OCI-LY7 (cell line): ENCODE measurements at regions not wholly inside any gene's neighbourhood (a gene's known extent, or its start where the extent isn't known, plus 50 kb on each side); places are given as distances from the start of the nearest gene placed in this dataset.

Source experiments
- BruUV-seq: library from RNA; stranded (reverse); fragments of 400-500 nt; replicated peaks from 2 replicates; lab custom pipeline; 2021; lab: Mats Ljungman, UMichigan
- CTCF ChIA-PET: fragments of 300-600 bp; sonication (Branson Sonifier 250); formaldehyde crosslinking; loops from one replicate; lab custom pipeline; 2022; ENCODE audit warnings: antibody characterized with exemption; ENCODE audit not compliant: unreplicated experiment; lab: Charles Lee
- POLR2A ChIA-PET: fragments of 300-600 bp; sonication (Branson Sonifier 250); formaldehyde crosslinking; loops from one replicate; lab custom pipeline; 2022; ENCODE audit warnings: antibody characterized with exemption; lab: Charles Lee
- DNase-seq: peaks from one replicate; pipeline ENCODE4 v3.0.0-alpha.2; 2015; ENCODE audit warnings: low spot score
- H2AFZ ChIP-seq: fragments of 200-600 bp; sonication (generic), shearing (Covaris generic); 2 replicates; pipeline ENCODE4 v1.6.1; 2014; ENCODE audit warnings: mild to moderate bottlenecking, antibody characterized with exemption, low read length, moderate library complexity
- H3K27ac ChIP-seq: fragments of 200-600 bp; sonication (generic); 2 replicates; pipeline ENCODE4 v1.5.1; 2014; ENCODE audit warnings: mixed run types, low read depth, mild to moderate bottlenecking, moderate library complexity, low read length, inconsistent platforms; ENCODE audit not compliant: poor library complexity, severe bottlenecking
- H3K36me3 ChIP-seq: fragments of 200-600 bp; sonication (generic); 2 replicates; pipeline ENCODE4 v1.6.1; 2014; ENCODE audit warnings: mild to moderate bottlenecking, antibody characterized with exemption, low read length, moderate library complexity, mixed read lengths; ENCODE audit not compliant: insufficient read depth
- H3K4me1 ChIP-seq: fragments of 200-600 bp; sonication (generic); 2 replicates; pipeline ENCODE4 v1.5.1; 2014; ENCODE audit warnings: mild to moderate bottlenecking, low read length; ENCODE audit not compliant: insufficient read depth, poor library complexity, severe bottlenecking
- H3K4me2 ChIP-seq: fragments of 200-600 bp; sonication (generic); 2 replicates; pipeline ENCODE4 v1.6.1; 2014; ENCODE audit warnings: mild to moderate bottlenecking, low read length
- H3K4me3 ChIP-seq: fragments of 200-600 bp; sonication (generic); 2 replicates; pipeline ENCODE4 v1.5.1; 2014; ENCODE audit warnings: mild to moderate bottlenecking, low read depth, low read length; ENCODE audit not compliant: poor library complexity, severe bottlenecking
- H3K79me2 ChIP-seq: fragments of 200-600 bp; sonication (generic); 2 replicates; pipeline ENCODE4 v1.6.1; 2016; ENCODE audit warnings: low read depth, mild to moderate bottlenecking, low read length, moderate library complexity, mixed read lengths; ENCODE audit not compliant: insufficient read depth
- H3K9me2 ChIP-seq: fragments of 200-600 bp; sonication (generic); 2 replicates; pipeline ENCODE4 v1.6.1; 2016; ENCODE audit warnings: mild to moderate bottlenecking, low read length, mixed read lengths; ENCODE audit not compliant: insufficient read depth
- H3K9me3 ChIP-seq: fragments of 200-600 bp; sonication (generic); 2 replicates; pipeline ENCODE4 v1.6.1; 2014; ENCODE audit warnings: mild to moderate bottlenecking, mixed run types, low read length, mixed read lengths
- H4K20me1 ChIP-seq: fragments of 200-600 bp; sonication (generic); 2 replicates; pipeline ENCODE4 v1.6.1; 2014; ENCODE audit warnings: mild to moderate bottlenecking, antibody characterized with exemption, low read length, moderate library complexity, mixed read lengths; ENCODE audit not compliant: insufficient read depth
- EZH2phosphoT487 ChIP-seq: fragments of 200-600 bp; sonication (generic); IDR thresholded peaks from 2 replicates; pipeline ENCODE4 v1.6.1; 2018; ENCODE audit warnings: low read depth, borderline replicate concordance, mild to moderate bottlenecking, mixed run types, antibody characterized with exemption, low read length, moderate library complexity, mixed read lengths
- intact Hi-C: fragments of 100-400 bp; cut with micrococcal nuclease; formaldehyde crosslinking; loops from one replicate; pipeline ENCODE4 v1.10.0; 2022; ENCODE audit not compliant: unreplicated experiment
- TF ChIP-seq, protein P1 (sequence below): fragments of 200-600 bp; sonication (generic); conservative IDR thresholded peaks from 2 replicates; pipeline ENCODE4 v1.5.1; 2014; ENCODE audit warnings: mild to moderate bottlenecking, antibody characterized with exemption, low read length, moderate library complexity, mixed read lengths

DNA sequence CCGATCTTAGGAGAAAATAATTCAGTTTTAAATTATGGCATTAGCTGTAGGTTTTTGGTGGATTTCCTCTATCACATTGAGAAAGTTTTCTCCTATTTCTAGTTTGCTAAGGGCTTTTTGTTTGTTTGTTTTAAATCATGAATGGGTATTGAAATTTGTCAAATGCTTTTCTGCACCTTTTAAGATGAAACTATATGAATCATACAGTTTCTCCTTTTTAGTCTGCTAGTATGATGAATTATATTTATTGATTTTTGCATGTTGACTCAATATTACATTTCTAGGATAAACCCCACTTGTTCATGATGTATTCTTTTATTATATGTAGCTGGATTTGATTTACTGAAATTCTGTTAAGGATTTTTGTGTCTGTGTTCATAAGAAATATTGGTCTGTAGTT lies 70.3 kb upstream of the PIP4K2A start:
- no peaks in the 10 kb centered on the region for H3K9me2 ChIP-seq
- H3K4me2 ChIP-seq = no peak overlapping the region
- H3K9me3 ChIP-seq = no peaks in the 10 kb centered on the region
- H3K79me2 ChIP-seq = no peaks in the 10 kb centered on the region
- H3K4me3 ChIP-seq = no peak overlapping the region
- no peak overlapping the region for H2AFZ ChIP-seq
- DNase-seq = no peak
- no peaks in the 10 kb centered on the region for H4K20me1 ChIP-seq
- TF ChIP-seq, protein P1, sequence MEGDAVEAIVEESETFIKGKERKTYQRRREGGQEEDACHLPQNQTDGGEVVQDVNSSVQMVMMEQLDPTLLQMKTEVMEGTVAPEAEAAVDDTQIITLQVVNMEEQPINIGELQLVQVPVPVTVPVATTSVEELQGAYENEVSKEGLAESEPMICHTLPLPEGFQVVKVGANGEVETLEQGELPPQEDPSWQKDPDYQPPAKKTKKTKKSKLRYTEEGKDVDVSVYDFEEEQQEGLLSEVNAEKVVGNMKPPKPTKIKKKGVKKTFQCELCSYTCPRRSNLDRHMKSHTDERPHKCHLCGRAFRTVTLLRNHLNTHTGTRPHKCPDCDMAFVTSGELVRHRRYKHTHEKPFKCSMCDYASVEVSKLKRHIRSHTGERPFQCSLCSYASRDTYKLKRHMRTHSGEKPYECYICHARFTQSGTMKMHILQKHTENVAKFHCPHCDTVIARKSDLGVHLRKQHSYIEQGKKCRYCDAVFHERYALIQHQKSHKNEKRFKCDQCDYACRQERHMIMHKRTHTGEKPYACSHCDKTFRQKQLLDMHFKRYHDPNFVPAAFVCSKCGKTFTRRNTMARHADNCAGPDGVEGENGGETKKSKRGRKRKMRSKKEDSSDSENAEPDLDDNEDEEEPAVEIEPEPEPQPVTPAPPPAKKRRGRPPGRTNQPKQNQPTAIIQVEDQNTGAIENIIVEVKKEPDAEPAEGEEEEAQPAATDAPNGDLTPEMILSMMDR = no peak
- TF ChIP-seq EZH2phosphoT487 = no peak
- ChIA-PET CTCF (no interaction called here), POLR2A (no interaction called here)
- H3K4me1 ChIP-seq = no peaks in the 10 kb centered on the region
- H3K36me3 ChIP-seq = no peaks in the 10 kb centered on the region
- H3K27ac ChIP-seq = no peak overlapping the region
- intact Hi-C loops = no loop called here
- no TSS peak for BruUV-seq

DNA sequence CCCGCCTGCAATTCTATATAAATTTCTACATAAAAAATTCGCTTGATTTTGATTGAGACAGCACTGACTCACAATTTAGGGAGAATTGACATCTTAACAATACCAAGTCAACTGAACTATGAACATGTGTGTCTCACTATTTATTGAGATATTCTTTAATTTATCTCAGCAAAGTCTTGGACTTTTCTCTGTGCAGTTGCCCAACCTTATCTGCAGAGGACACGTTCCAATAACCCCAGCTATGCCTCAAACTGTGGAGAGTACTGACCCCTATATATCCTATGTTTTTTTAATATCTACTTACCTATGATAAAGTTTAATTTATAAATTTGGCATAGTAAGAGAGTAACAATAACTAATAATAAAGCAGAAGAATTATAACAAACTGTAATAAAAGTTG lies 69.4 kb upstream of the PIP4K2A start:
- H3K36me3 ChIP-seq = no peaks in the 10 kb centered on the region
- H3K9me2 ChIP-seq = no peaks in the 10 kb centered on the region
- DNase-seq = no peak
- H3K4me1 ChIP-seq = no peaks in the 10 kb centered on the region
- H3K4me3 ChIP-seq = no peak overlapping the region
- no peaks in the 10 kb centered on the region for H4K20me1 ChIP-seq
- POLR2A ChIA-PET = no interaction called here
- no TSS peak for BruUV-seq
- H2AFZ ChIP-seq = no peak overlapping the region
- H3K9me3 ChIP-seq = no peaks in the 10 kb centered on the region
- H3K79me2 ChIP-seq = no peaks in the 10 kb centered on the region
- intact Hi-C loops = no loop called here
- H3K4me2 ChIP-seq = no peak overlapping the region
- H3K27ac ChIP-seq = no peak overlapping the region
- CTCF ChIA-PET = no interaction called here
- TF ChIP-seq EZH2phosphoT487 = no peak
- TF ChIP-seq, protein P1 = no peak

DNA sequence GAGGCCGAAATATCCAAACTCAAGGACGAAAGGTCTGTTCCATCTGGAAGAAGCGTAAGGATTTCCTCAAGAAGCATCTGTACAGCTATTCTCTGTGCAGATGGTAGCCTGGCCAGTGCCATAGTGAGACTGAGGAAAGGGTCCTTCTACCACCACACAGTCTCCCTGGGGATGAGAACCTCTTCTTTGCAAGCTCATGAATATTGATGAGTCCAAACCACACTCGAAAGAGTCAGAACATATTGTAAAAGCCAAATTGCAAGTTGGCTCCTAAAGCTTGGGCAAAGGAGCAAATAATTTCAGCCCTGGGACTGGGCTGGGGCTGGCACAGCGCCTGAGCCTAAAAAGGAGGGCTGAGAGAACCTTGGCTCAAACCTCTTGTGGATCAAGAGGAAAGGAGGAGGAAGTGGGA lies 66.1 kb upstream of the PIP4K2A start:
- Histone ChIP-seq H4K20me1 (no peaks in the 10 kb centered on the region), H3K27ac (no peak overlapping the region), H3K9me2 (no peaks in the 10 kb centered on the region), H2AFZ (no peak overlapping the region), H3K36me3 (no peaks in the 10 kb centered on the region), H3K4me2 (no peak overlapping the region), H3K4me1 (no peaks in the 10 kb centered on the region), H3K9me3 (no peaks in the 10 kb centered on the region), H3K4me3 (no peak overlapping the region), H3K79me2 (no peaks in the 10 kb centered on the region)
- no TSS peak for BruUV-seq
- DNase-seq = no peak
- TF ChIP-seq EZH2phosphoT487 = no peak
- TF ChIP-seq, protein P1 = no peak
- ChIA-PET CTCF (no interaction called here), POLR2A (no interaction called here)
- intact Hi-C loops = no loop called here
